GM12874 (cell line): ENCODE measurements at regions not wholly inside any gene's neighbourhood (a gene's known extent, or its start where the extent isn't known, plus 50 kb on each side); places are given as distances from the start of the nearest gene placed in this dataset.

Experiments
- TF ChIP-seq, protein P1 (sequence below): IDR thresholded peaks from 2 replicates; pipeline ENCODE4 v1.5.1; 2011; ENCODE audit warnings: low read depth, mild to moderate bottlenecking, control low read depth, low read length, moderate library complexity; ENCODE audit not compliant: insufficient read depth

- TF ChIP-seq, protein P1, sequence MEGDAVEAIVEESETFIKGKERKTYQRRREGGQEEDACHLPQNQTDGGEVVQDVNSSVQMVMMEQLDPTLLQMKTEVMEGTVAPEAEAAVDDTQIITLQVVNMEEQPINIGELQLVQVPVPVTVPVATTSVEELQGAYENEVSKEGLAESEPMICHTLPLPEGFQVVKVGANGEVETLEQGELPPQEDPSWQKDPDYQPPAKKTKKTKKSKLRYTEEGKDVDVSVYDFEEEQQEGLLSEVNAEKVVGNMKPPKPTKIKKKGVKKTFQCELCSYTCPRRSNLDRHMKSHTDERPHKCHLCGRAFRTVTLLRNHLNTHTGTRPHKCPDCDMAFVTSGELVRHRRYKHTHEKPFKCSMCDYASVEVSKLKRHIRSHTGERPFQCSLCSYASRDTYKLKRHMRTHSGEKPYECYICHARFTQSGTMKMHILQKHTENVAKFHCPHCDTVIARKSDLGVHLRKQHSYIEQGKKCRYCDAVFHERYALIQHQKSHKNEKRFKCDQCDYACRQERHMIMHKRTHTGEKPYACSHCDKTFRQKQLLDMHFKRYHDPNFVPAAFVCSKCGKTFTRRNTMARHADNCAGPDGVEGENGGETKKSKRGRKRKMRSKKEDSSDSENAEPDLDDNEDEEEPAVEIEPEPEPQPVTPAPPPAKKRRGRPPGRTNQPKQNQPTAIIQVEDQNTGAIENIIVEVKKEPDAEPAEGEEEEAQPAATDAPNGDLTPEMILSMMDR: no peak
Measured at GRCh38 chr14:58770491-58770982, 132.8 kb downstream of the DACT1 start.

GRCh38 chr14:58771016-58771415 is 133.3 kb downstream of the DACT1 start:
- TF ChIP-seq, protein P1: no peak

GRCh38 chr14:58772116-58772515 is 134.4 kb downstream of the DACT1 start:
- TF ChIP-seq, protein P1: no peak

- TF ChIP-seq, protein P1: no peak
Measured at GRCh38 chr14:58772794-58773620, 135.2 kb downstream of the DACT1 start.

GRCh38 chr14:58774531-58774930 is 136.8 kb downstream of the DACT1 start:
- TF ChIP-seq, protein P1: no peak

DNA sequence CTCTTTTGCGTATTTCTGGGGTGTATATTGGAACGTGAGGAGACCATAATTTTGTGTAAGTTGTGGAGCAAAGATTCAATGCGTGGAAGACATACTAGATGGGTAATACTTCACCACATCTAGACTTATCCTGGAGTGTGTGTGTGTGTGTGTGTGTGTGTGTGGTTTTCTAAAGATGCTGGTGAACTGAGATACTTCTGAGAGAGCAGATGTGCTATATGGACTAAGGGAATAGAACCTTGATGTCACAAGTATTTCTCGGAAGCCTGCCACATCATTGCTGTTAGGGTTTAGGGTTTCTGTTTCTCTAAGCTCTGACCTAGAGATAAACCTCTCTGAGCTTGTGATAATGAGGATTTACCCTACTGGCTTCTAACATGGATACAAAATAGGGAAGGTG is 138.8 kb downstream of the DACT1 start:
- TF ChIP-seq, protein P1: no peak

DNA sequence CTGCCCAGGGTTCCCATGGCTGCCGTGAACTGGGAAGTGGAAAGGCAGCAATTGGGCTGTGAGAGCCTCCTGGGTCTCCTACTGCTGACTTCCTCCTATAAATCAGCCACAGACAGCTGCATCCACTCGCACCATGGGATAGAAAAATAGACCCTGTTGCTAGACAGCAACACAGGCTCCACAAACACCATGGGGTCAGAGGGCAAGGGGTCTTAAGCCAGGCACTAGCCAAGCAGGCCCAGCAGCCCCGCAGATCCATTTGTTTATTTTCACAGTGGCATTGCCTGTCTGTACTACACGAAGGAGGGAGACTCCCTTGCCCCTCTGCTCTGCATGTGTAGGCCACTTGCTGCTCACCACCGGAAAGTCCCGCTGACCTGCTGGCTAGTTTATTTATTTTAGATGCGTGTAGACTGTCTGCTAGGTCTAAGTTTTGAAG is 139.8 kb downstream of the DACT1 start:
- TF ChIP-seq, protein P1: no peak
